ENCODE measurements at regions not wholly inside any gene's neighbourhood (a gene's known extent, or its start where the extent isn't known, plus 50 kb on each side); places are given as distances from the start of the nearest gene placed in this dataset.
"Not testable (repeated sequence)": the region's sequence is repeated elsewhere in the genome, so short reads cannot be mapped to it uniquely, and the experiment has no call there.

GRCh38 chr13:48810013-48810412, 156.3 kb downstream of the CYSLTR2 start:
- DNase-seq, result no peak

- no peak for DNase-seq
Observed at GRCh38 chr13:48813518-48813917, 159.8 kb downstream of the CYSLTR2 start.

GRCh38 chr13:48816700-48817099, 159.0 kb upstream of the FNDC3A start:
- DNase-seq, result no peak

GRCh38 chr13:48817166-48817802, 158.4 kb upstream of the FNDC3A start:
- DNase-seq, result no peak

GRCh38 chr13:48818495-48819356, 157.0 kb upstream of the FNDC3A start:
- no peak for DNase-seq

- DNase-seq, result no peak
Observed at GRCh38 chr13:48819376-48819775, 156.3 kb upstream of the FNDC3A start.

- no peak for DNase-seq
Observed at GRCh38 chr13:48819899-48820298, 155.8 kb upstream of the FNDC3A start.

- not testable (repeated sequence) for DNase-seq
Observed at GRCh38 chr13:48823526-48823925, 152.2 kb upstream of the FNDC3A start.

GRCh38 chr13:48826039-48826438, 149.7 kb upstream of the FNDC3A start:
- DNase-seq, result no peak

- not testable (repeated sequence) for DNase-seq
Observed at GRCh38 chr13:48826922-48827454, 148.7 kb upstream of the FNDC3A start.

GRCh38 chr13:48827709-48828108, 148.0 kb upstream of the FNDC3A start:
- DNase-seq, result no peak

- peak; percentile 54 to 58 for DNase-seq
Observed at GRCh38 chr13:48828962-48829411, 146.7 kb upstream of the FNDC3A start.

- peak in 1 of 2 experiments; percentile 58 for DNase-seq
Observed at GRCh38 chr13:48829536-48829935, 146.2 kb upstream of the FNDC3A start.

- DNase-seq, result no peak
Observed at GRCh38 chr13:48831248-48831647, 144.5 kb upstream of the FNDC3A start.

GRCh38 chr13:48833412-48833811, 142.3 kb upstream of the FNDC3A start:
- DNase-seq, result no peak

- DNase-seq, result not testable (repeated sequence)
Observed at GRCh38 chr13:48835326-48835725, 140.4 kb upstream of the FNDC3A start.

- no peak for DNase-seq
Observed at GRCh38 chr13:48838193-48838973, 137.3 kb upstream of the FNDC3A start.

GRCh38 chr13:48839171-48839570, 136.5 kb upstream of the FNDC3A start:
- DNase-seq, result no peak

GRCh38 chr13:48840366-48840765, 135.3 kb upstream of the FNDC3A start:
- DNase-seq, result no peak

- DNase-seq, result no peak
Observed at GRCh38 chr13:48842316-48842715, 133.4 kb upstream of the FNDC3A start.

GRCh38 chr13:48843630-48844380, 131.9 kb upstream of the FNDC3A start:
- no peak for DNase-seq

GRCh38 chr13:48844676-48845075, 131.0 kb upstream of the FNDC3A start:
- DNase-seq, result no peak
